GM12878 (cell line): ENCODE measurements at regions not wholly inside any gene's neighbourhood (a gene's known extent, or its start where the extent isn't known, plus 50 kb on each side); places are given as distances from the start of the nearest gene placed in this dataset.

Experiments
- CHD2 ChIP-seq: IDR thresholded peaks from 2 replicates; pipeline ENCODE4 v1.6.1; 2011; ENCODE audit warnings: low read depth, low read length, improper control_type of control experiment, borderline replicate concordance
- ZNF274 ChIP-seq: IDR thresholded peaks from one replicate; pipeline ENCODE4 v1.8.0; 2011; ENCODE audit not compliant: insufficient read length, insufficient read depth

DNA sequence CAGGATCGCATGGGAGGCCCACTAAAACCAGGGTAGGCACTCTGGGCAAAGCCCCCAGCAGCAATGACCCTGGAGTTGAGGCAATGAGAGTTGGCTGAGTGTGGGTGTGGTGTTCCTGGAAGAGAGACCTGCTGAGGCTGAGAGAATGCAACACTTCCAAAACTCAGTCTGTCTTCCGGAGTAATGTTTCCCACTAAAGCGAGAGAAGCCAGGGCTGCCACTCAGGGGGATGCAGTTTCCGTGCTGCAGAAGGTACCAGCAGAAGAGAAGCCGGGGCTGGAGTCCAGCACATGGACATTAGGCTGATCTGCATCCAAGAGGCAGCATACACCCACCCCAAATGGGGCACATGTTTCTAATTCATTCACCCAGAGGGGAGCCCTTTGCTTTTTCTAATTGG is 127.2 kb upstream of the ARHGAP28 start:
- TF ChIP-seq CHD2 (no peak), ZNF274 (no peak)
